ENCODE measurements at regions not wholly inside any gene's neighbourhood (a gene's known extent, or its start where the extent isn't known, plus 50 kb on each side); places are given as distances from the start of the nearest gene placed in this dataset.

- TF ChIP-seq CTCF (IDR thresholded peaks at IDR 0.05 in 8 of 11, conservative IDR thresholded peaks at IDR 0.05 in 3 of 11): no peak
- no peak for TF ChIP-seq POLR2A (IDR thresholded peaks at IDR 0.05)
These were observed 73.9 kb upstream of the UNC5A start for GRCh38 chr5:176736301-176736930.
